ENCODE measurements at regions not wholly inside any gene's neighbourhood (a gene's known extent, or its start where the extent isn't known, plus 50 kb on each side); places are given as distances from the start of the nearest gene placed in this dataset.

DNA sequence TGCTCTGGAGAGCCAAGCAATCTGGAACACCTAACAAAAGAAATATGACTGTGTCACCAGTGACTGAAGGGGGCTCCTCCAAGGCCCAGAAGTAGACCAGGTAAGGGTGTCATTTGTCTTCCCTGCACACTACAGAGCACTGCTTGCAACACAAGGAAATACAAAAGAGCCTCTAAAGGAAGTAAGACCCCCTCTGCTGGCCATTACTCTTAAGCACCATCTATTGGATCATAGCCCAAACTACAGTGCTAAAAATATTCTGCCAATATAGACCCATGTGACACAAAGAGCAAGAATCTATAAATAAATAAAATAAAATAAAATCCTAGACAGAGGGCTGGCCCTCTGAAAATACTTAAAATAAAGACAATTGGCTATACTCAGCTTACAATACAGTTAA, 528.7 kb downstream of the TMA16 start:
- H3K4me3 ChIP-seq, result no peak overlapping the region
- H3K9me3 ChIP-seq, result no peaks in the 10 kb centered on the region
- no peaks in the 10 kb centered on the region for H3K36me3 ChIP-seq
- no peak overlapping the region for H3K27ac ChIP-seq
- no peaks in the 10 kb centered on the region for H3K4me1 ChIP-seq (ENCODE audit: control insufficient read depth in 1 of 2, low read depth in 2 of 2)
- ATAC-seq (ENCODE audit: insufficient number of reproducible peaks, low FRiP score, low read depth) (peak; percentile 43), DNase-seq (ENCODE audit: low spot score) (no peak)
- no peaks in the 10 kb centered on the region for H3K27me3 ChIP-seq (replicated peaks; ENCODE audit: insufficient read depth)
- TF ChIP-seq, protein P1, sequence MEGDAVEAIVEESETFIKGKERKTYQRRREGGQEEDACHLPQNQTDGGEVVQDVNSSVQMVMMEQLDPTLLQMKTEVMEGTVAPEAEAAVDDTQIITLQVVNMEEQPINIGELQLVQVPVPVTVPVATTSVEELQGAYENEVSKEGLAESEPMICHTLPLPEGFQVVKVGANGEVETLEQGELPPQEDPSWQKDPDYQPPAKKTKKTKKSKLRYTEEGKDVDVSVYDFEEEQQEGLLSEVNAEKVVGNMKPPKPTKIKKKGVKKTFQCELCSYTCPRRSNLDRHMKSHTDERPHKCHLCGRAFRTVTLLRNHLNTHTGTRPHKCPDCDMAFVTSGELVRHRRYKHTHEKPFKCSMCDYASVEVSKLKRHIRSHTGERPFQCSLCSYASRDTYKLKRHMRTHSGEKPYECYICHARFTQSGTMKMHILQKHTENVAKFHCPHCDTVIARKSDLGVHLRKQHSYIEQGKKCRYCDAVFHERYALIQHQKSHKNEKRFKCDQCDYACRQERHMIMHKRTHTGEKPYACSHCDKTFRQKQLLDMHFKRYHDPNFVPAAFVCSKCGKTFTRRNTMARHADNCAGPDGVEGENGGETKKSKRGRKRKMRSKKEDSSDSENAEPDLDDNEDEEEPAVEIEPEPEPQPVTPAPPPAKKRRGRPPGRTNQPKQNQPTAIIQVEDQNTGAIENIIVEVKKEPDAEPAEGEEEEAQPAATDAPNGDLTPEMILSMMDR (IDR thresholded peaks at IDR 0.05), result no peak

DNA sequence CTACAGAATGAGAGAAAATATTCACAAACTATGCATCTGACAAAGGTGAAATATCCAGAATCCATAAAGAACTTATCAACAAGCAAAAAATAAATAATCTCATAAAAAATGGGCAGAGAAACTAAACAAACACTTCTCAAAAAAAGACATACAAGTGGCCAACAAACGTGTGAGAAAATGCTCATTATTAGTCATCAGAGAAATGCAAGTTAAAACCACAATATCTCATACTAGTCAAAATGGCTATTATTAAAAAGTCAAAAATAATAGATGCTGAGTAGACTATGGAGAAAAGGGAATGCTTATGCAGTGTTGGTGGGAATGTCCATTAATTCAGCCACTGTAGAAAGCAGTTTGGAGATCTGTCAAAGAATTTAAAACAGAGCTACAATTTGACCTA, 533.3 kb downstream of the TMA16 start:
- no peaks in the 10 kb centered on the region for H3K27me3 ChIP-seq (replicated peaks; ENCODE audit: insufficient read depth)

DNA sequence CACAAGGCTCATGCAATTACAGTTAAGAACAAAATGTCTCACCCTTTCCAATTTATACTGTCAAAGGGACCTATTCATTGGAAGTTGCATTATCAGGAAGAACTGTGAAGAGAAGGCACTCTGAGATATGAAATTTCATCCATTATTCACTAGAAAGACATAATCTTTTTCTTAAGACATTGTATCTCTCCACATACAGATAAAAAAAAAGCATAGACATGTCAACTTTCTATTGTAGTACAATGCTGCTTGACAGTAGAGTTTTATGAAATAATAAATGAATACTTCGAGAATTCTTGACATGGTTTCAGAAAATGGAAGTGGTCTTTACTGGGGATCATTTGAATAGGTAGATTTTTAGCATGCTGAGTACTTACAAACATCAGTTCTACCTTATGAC, 545.0 kb downstream of the TMA16 start:
- Histone ChIP-seq H3K27me3 (replicated peaks; ENCODE audit: insufficient read depth) (no peaks in the 10 kb centered on the region), H3K4me1 (ENCODE audit: control insufficient read depth in 1 of 2, low read depth in 2 of 2) (no peaks in the 10 kb centered on the region), H3K4me3 (no peak overlapping the region), H3K9me3 (no peaks in the 10 kb centered on the region), H3K36me3 (no peaks in the 10 kb centered on the region), H3K27ac (no peak overlapping the region)
- DNase-seq (ENCODE audit: low spot score) (no peak), ATAC-seq (ENCODE audit: insufficient number of reproducible peaks, low FRiP score, low read depth) (no peak)
- TF ChIP-seq, protein P1 (IDR thresholded peaks at IDR 0.05), result no peak

More for the DNA sequence above, 533.3 kb downstream of the TMA16 start:
- Histone ChIP-seq H3K4me1 (ENCODE audit: control insufficient read depth in 1 of 2, low read depth in 2 of 2) (no peaks in the 10 kb centered on the region), H3K4me3 (no peak overlapping the region), H3K9me3 (no peaks in the 10 kb centered on the region), H3K27ac (no peak overlapping the region), H3K36me3 (no peaks in the 10 kb centered on the region)
- ATAC-seq (ENCODE audit: insufficient number of reproducible peaks, low FRiP score, low read depth) (no peak), DNase-seq (ENCODE audit: low spot score) (no peak)
- TF ChIP-seq, protein P1 (IDR thresholded peaks at IDR 0.05), result no peak

DNA sequence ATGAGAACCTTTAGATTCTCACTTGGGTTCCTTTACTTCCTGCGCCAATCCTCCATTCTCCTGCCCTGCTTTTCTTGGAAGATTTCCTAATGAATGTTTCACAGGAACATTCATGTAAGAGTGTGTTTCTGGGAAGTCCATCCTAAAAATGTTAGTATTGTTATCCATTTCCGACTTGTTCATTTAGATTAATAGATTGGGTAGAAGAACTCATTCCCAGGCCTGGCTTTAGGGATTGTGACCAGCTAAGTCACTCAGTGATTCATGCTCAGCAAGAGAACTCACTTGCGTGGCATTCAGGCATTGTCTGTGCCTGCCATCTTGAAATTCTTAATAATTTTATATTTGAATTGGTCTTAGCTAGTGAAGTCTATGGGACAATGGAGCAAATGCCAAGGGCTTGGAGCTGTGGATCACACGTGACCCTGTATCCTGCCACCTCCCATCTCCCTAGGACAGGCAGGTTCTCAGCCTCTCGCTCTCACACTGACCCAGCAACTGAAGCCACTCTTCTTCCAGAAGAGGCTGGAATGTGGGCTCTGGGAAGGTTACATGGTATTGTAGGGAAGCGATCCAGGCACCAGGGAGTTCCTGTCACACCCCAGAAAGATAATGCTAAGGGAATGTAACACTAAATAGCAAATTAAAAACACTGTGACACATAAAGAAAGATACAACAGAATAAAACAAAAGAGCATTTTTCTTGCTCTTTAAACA, 562.1 kb downstream of the TMA16 start:
- Histone ChIP-seq H3K4me3 (no peak overlapping the region), H3K4me1 (ENCODE audit: control insufficient read depth in 1 of 2, low read depth in 2 of 2) (no peaks in the 10 kb centered on the region), H3K27me3 (replicated peaks; ENCODE audit: insufficient read depth) (no peaks in the 10 kb centered on the region), H3K27ac (no peak overlapping the region), H3K9me3 (no peaks in the 10 kb centered on the region), H3K36me3 (no peaks in the 10 kb centered on the region)
- no peak for DNase-seq (ENCODE audit: low spot score)
- ATAC-seq (ENCODE audit: insufficient number of reproducible peaks, low FRiP score, low read depth), result no peak
- TF ChIP-seq, protein P1 (IDR thresholded peaks at IDR 0.05), result no peak

DNA sequence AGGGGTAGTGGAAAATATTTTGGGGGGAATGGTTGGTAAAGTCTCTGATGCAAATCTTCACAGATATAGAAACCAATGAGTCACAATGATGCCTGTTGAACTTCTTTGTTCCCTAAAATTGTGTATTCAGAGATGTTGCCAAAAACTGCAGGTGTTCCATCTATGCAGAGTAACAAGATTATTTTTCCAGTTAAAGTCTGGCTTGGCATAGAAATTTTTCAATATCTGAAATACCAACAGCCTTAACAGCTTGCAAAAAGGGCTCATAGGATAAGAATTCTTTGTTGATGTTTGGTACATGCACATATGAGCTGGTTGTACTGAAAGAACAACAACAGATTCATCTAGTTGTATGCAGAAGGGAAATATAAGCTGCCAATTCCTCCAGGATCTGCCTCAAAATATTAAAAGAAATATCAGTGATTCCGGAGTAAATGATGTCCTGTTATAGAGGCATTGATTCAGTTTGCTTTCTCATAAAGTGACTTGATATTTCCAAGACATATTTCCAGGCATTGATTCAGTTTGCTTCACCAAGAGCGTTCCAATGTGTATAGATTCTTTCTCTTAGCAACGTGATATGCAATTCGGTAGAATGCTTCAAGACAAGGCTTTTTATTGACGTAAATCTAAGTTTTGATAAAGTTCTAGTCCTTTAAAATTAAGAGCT, 564.4 kb downstream of the TMA16 start:
- Histone ChIP-seq H3K9me3 (no peaks in the 10 kb centered on the region), H3K27ac (no peak overlapping the region), H3K4me1 (ENCODE audit: control insufficient read depth in 1 of 2, low read depth in 2 of 2) (no peaks in the 10 kb centered on the region), H3K27me3 (replicated peaks; ENCODE audit: insufficient read depth) (no peaks in the 10 kb centered on the region), H3K36me3 (no peaks in the 10 kb centered on the region), H3K4me3 (no peak overlapping the region)
- ATAC-seq (ENCODE audit: insufficient number of reproducible peaks, low FRiP score, low read depth) (no peak), DNase-seq (ENCODE audit: low spot score) (no peak)
- TF ChIP-seq, protein P1 (IDR thresholded peaks at IDR 0.05), result no peak
